SK-N-MC (cell line): ENCODE measurements at regions not wholly inside any gene's neighbourhood (a gene's known extent, or its start where the extent isn't known, plus 50 kb on each side); places are given as distances from the start of the nearest gene placed in this dataset.
"Not testable (repeated sequence)": the region's sequence is repeated elsewhere in the genome, so short reads cannot be mapped to it uniquely, and the experiment has no call there.

Source experiments
- DNase-seq: peaks from one replicate; pipeline ENCODE4 v3.0.0-alpha.2; 2011; ENCODE audit warnings: low read depth, low spot score
- H3K27ac ChIP-seq: fragments of 200-600 bp; sonication (generic); 2 replicates; pipeline ENCODE4 v1.5.1; 2016; ENCODE audit warnings: mixed run types
- H3K36me3 ChIP-seq: fragments of 200-600 bp; sonication (generic); 2 replicates; pipeline ENCODE4 v1.6.1; 2017; ENCODE audit warnings: antibody characterized with exemption, low read length, mixed read lengths; ENCODE audit not compliant: insufficient read depth
- H3K4me3 ChIP-seq: fragments of 200-600 bp; sonication (generic); 2 replicates; pipeline ENCODE4 v1.5.1; 2016
- H3K9ac ChIP-seq: fragments of 200-600 bp; sonication (generic); 2 replicates; pipeline ENCODE4 v1.8.0; 2017; ENCODE audit warnings: mixed run types, mixed read lengths; ENCODE audit not compliant: insufficient read length
- H3K9me3 ChIP-seq: fragments of 200-600 bp; sonication (generic); 2 replicates; pipeline ENCODE4 v1.6.1; 2017; ENCODE audit warnings: low read depth, mild to moderate bottlenecking, antibody characterized with exemption, low read length, moderate library complexity, mixed read lengths
- EZH2 ChIP-seq: fragments of 200-600 bp; sonication (generic); IDR thresholded peaks from one replicate; pipeline ENCODE4 v1.6.1; 2017; ENCODE audit warnings: antibody characterized with exemption
- FOXP2 ChIP-seq: optimal IDR thresholded peaks from 2 replicates; pipeline ENCODE3; 2011; ENCODE audit warnings: mild to moderate bottlenecking, moderate library complexity; ENCODE audit not compliant: insufficient read depth; ENCODE audit errors: extremely low read length, control extremely low read depth
- POLR2AphosphoS5 ChIP-seq: IDR thresholded peaks from 2 replicates; pipeline ENCODE4 v1.6.1; 2012; ENCODE audit warnings: mild to moderate bottlenecking, low read depth, low read length, borderline replicate concordance

GRCh38 chr14:25699981-25700380, 650.0 kb upstream of the STXBP6 start:
- no peak for DNase-seq
- no peak overlapping the region for H3K4me3 ChIP-seq
- no peak for TF ChIP-seq POLR2AphosphoS5
- TF ChIP-seq EZH2: no peak
- TF ChIP-seq FOXP2: no peak
- H3K9ac ChIP-seq: no peak overlapping the region
- no peak overlapping the region for H3K27ac ChIP-seq
- H3K9me3 ChIP-seq: no peaks in the 10 kb centered on the region
- no peaks in the 10 kb centered on the region for H3K36me3 ChIP-seq

DNA sequence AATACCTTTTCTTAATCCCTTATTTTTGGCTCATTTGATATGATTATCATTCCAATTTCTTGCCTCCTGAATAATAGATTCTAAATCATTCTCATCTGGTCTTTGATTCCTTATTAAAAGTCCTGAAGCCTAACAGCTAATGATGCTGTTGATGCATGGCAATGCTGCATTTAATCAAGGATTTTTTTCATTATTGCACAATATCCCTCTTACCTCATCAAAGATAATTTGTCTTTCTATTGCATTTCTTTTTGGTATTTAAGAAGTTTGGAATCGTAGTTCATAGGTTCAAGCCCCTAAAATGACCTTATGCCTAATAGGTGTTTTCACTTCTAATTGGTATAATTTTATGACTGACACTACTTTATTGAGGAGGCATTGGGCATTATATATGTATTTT, 648.2 kb upstream of the STXBP6 start:
- Histone ChIP-seq H3K9ac (no peak overlapping the region), H3K36me3 (no peaks in the 10 kb centered on the region), H3K4me3 (no peak overlapping the region), H3K9me3 (no peaks in the 10 kb centered on the region), H3K27ac (no peak overlapping the region)
- TF ChIP-seq FOXP2 (no peak), POLR2AphosphoS5 (no peak), EZH2 (no peak)
- DNase-seq: no peak

- Histone ChIP-seq H3K4me3 (no peak overlapping the region), H3K27ac (no peak overlapping the region), H3K9ac (no peak overlapping the region), H3K36me3 (no peaks in the 10 kb centered on the region), H3K9me3 (no peaks in the 10 kb centered on the region)
- no peak for DNase-seq
- no peak for TF ChIP-seq POLR2AphosphoS5
- no peak for TF ChIP-seq FOXP2
- no peak for TF ChIP-seq EZH2
These were observed 646.2 kb upstream of the STXBP6 start for GRCh38 chr14:25696176-25696575.

- no peak overlapping the region for H3K9ac ChIP-seq
- DNase-seq: no peak
- H3K4me3 ChIP-seq: no peak overlapping the region
- no peaks in the 10 kb centered on the region for H3K9me3 ChIP-seq
- no peak overlapping the region for H3K27ac ChIP-seq
- TF ChIP-seq FOXP2 (no peak), POLR2AphosphoS5 (no peak), EZH2 (no peak)
- no peaks in the 10 kb centered on the region for H3K36me3 ChIP-seq
These were observed 635.1 kb upstream of the STXBP6 start for GRCh38 chr14:25685004-25685403.

GRCh38 chr14:25680934-25681333, 631.0 kb upstream of the STXBP6 start:
- no peak for DNase-seq
- no peak overlapping the region for H3K27ac ChIP-seq

DNA sequence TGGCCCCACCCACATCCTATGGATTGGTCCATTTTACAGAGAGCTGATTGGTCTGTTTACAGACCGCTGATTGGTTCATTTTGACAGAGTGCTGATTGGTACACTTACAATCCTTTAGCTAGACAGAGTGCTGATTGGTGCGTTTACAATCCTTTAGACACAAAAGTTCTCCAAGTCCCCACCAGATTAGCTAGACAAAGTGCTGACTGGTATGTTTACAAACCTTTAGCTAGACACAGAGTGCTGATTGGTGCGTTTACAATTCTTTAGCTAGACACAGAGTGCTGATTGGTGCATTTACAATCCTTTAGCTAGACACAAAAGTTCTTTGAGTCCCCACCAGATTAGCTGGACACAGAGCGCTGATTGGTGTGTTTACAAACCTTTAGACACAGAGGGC, 630.6 kb upstream of the STXBP6 start:
- DNase-seq, H3K36me3 ChIP-seq, H3K9ac ChIP-seq, H3K27ac ChIP-seq, H3K9me3 ChIP-seq, H3K4me3 ChIP-seq: not testable (repeated sequence)

More at GRCh38 chr14:25680934-25681333, 631.0 kb upstream of the STXBP6 start:
- H3K36me3 ChIP-seq: no peaks in the 10 kb centered on the region
- H3K4me3 ChIP-seq: no peak overlapping the region
- no peak overlapping the region for H3K9ac ChIP-seq
- no peak for TF ChIP-seq POLR2AphosphoS5
- TF ChIP-seq EZH2: no peak
- TF ChIP-seq FOXP2: no peak
- no peaks in the 10 kb centered on the region for H3K9me3 ChIP-seq

DNA sequence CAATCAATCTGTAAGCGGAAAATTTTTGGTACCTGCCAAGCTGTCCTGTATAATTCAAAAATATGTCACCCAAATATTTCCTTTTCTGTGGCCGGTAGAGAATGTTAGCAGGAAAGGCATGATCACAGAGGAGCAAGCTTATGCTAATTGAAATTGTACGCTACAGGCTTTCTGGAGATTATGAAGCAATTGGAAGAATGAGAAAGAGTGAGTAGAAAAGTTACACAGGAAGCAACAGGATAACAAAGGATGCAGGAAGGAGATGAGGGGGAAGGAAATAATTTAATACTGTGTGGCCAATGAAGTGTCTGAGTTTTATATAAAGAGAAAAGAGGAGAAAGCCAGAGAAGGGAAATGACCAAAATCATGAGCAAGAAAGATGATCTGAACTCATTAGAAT, 627.2 kb upstream of the STXBP6 start:
- H3K9ac ChIP-seq: no peak overlapping the region
- H3K9me3 ChIP-seq: no peaks in the 10 kb centered on the region
- no peak for TF ChIP-seq FOXP2
- no peak overlapping the region for H3K4me3 ChIP-seq
- no peak for DNase-seq
- H3K36me3 ChIP-seq: no peaks in the 10 kb centered on the region
- no peak overlapping the region for H3K27ac ChIP-seq

GRCh38 chr14:25667387-25667786, 617.4 kb upstream of the STXBP6 start:
- Histone ChIP-seq H3K9ac (no peak overlapping the region), H3K36me3 (no peaks in the 10 kb centered on the region), H3K9me3 (no peaks in the 10 kb centered on the region), H3K27ac (no peak overlapping the region), H3K4me3 (no peak overlapping the region)
- DNase-seq: no peak
- TF ChIP-seq POLR2AphosphoS5 (no peak), FOXP2 (no peak), EZH2 (no peak)

DNA sequence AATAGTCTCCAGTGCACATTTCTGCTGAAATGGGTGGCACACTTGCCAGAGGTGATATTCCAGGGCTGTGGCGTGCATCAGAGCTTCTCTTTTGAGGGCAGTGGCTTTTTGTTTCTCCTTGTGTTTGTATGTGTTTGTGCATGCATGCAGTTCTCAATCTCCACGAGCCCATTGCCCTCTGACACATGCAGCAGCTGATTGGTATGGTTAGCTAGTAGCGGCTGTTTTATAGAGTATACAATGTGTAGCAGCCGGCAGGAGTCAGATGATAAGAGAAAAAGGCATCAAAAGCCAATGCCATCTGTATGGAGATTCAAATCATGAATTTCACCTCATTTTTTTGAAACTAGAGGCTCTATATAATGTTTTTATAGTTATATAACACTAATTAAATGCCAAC, 616.9 kb upstream of the STXBP6 start:
- H3K9me3 ChIP-seq: no peaks in the 10 kb centered on the region
- no peak overlapping the region for H3K27ac ChIP-seq
- no peak overlapping the region for H3K9ac ChIP-seq
- DNase-seq: no peak
- no peak overlapping the region for H3K4me3 ChIP-seq
- no peak for TF ChIP-seq EZH2
- no peak for TF ChIP-seq FOXP2
- no peak for TF ChIP-seq POLR2AphosphoS5
- H3K36me3 ChIP-seq: no peaks in the 10 kb centered on the region

GRCh38 chr14:25658988-25659387, 609.0 kb upstream of the STXBP6 start:
- H3K4me3 ChIP-seq: no peak overlapping the region
- H3K36me3 ChIP-seq: no peaks in the 10 kb centered on the region
- DNase-seq: no peak
- TF ChIP-seq FOXP2: no peak
- no peak for TF ChIP-seq POLR2AphosphoS5
- TF ChIP-seq EZH2: no peak
- H3K9ac ChIP-seq: no peak overlapping the region
- H3K9me3 ChIP-seq: no peaks in the 10 kb centered on the region
- no peak overlapping the region for H3K27ac ChIP-seq
